RWPE1 (cell line): ENCODE measurements at regions not wholly inside any gene's neighbourhood (a gene's known extent, or its start where the extent isn't known, plus 50 kb on each side); places are given as distances from the start of the nearest gene placed in this dataset.
"Not testable (repeated sequence)": the region's sequence is repeated elsewhere in the genome, so short reads cannot be mapped to it uniquely, and the experiment has no call there.

Experiments used
- CTCF ChIA-PET: fragments of 350-600 bp; sonication (Branson Sonifier 250); formaldehyde crosslinking; extraction: SDS; loops from one replicate; lab custom pipeline; 2021; lab: Yijun Ruan, JAX
- POLR2A ChIA-PET: fragments of 400-600 bp; formaldehyde crosslinking; extraction: SDS; loops from one replicate; lab custom pipeline; 2020; ENCODE audit warnings: antibody characterized with exemption; ENCODE audit not compliant: low non-redundant PET; lab: Yijun Ruan, JAX
- DNase-seq: peaks from one replicate; pipeline ENCODE4 v3.0.0; 2012; ENCODE audit warnings: low spot score
- H3K27ac ChIP-seq: fragments of 450-650 bp; 2 replicates; pipeline ENCODE4 v1.5.1; 2017
- CTCF ChIP-seq: fragments of 450-650 bp; conservative IDR thresholded peaks from 2 replicates; pipeline ENCODE4 v1.5.1; 2017; ENCODE audit warnings: low read depth, mild to moderate bottlenecking

DNA sequence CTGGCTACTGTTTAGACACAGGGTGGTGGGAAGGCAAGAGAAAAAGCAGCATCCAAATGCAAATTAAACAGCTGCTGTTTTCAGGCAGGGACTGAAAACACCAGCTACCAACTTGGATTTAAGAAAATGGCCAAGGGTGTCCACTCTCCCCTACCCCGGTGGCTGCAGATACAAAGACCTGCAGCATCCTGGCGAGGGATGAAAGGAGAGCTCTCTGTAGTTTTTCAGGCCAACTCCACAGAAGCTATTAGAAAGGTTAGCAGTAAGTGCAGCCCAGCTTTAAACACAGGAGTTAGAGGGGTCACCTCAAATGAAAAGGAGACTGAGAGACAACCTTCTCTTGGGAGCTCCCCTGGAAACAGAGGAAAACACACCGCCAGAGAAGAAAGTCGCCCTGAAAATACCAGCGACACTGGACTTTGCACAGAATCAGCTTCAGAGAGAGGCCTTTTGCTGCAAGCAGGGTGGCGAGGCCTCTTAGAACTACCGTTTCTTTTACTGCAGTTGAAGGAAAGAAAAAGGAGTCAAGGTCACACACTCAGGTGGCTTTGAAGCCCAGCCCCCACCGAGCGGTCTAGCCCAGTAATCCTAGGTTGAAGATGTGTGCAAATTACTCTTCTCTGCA is 74.4 kb upstream of the TIAM1 start:
- CTCF ChIA-PET = no interaction called here
- H3K27ac ChIP-seq = no peak overlapping the region
- DNase-seq = no peak
- POLR2A ChIA-PET = no interaction called here
- TF ChIP-seq CTCF = no peak

DNA sequence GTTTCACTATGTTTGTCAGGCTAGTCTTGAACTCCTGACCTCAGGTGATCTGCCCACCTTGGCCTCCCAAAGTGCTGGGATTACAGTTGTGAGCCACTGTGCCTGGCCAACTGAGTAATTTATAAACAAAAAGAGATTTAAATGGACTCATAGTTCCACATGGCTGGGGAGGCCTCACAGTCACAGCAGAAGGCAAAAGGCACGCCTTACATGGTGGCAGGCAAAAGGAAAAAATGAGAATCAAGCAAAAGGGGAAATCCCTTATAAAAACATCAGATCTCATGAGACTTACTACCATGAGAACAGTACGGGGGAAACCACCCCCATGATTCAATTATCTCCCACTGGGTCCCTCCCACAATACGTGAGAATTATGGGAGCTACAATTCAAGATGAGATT is 73.2 kb upstream of the TIAM1 start:
- POLR2A ChIA-PET, H3K27ac ChIP-seq, CTCF ChIA-PET, DNase-seq: not testable (repeated sequence)

- ChIA-PET CTCF (no interaction called here), POLR2A (no interaction called here)
- no peak overlapping the region for H3K27ac ChIP-seq
- no peak for DNase-seq
- TF ChIP-seq CTCF = no peak
Measured at GRCh38 chr21:31416465-31416864, 72.4 kb upstream of the TIAM1 start.

GRCh38 chr21:31414263-31415000 is 70.4 kb upstream of the TIAM1 start:
- DNase-seq = no peak
- POLR2A ChIA-PET = no interaction called here
- no peak overlapping the region for H3K27ac ChIP-seq
- no peak for TF ChIP-seq CTCF
- CTCF ChIA-PET = interaction anchor here (0.6 kb wide), 1 partner anchor 23 kb away, joined by 3 read pairs; no protein-coding TSS in a partner anchor

- TF ChIP-seq CTCF = no peak
- CTCF ChIA-PET = no interaction called here
- no peak overlapping the region for H3K27ac ChIP-seq
- DNase-seq = no peak
- POLR2A ChIA-PET = no interaction called here
Measured at GRCh38 chr21:31413698-31414097, 69.6 kb upstream of the TIAM1 start.

GRCh38 chr21:31410499-31411131 is 66.6 kb upstream of the TIAM1 start:
- no peak overlapping the region for H3K27ac ChIP-seq
- ChIA-PET CTCF (no interaction called here), POLR2A (no interaction called here)
- TF ChIP-seq CTCF = no peak
- DNase-seq = no peak
